NOMO-1 treated with dmso at 0.1 percent for 144 hours (cell line): ENCODE measurements at regions not wholly inside any gene's neighbourhood (a gene's known extent, or its start where the extent isn't known, plus 50 kb on each side); places are given as distances from the start of the nearest gene placed in this dataset.
"Not testable (repeated sequence)": the region's sequence is repeated elsewhere in the genome, so short reads cannot be mapped to it uniquely, and the experiment has no call there.

Experiments
- DNase-seq: peaks from one replicate; lab custom pipeline; 2025; ENCODE audit not compliant: unreplicated experiment; lab: John Stamatoyannopoulos, UW

DNA sequence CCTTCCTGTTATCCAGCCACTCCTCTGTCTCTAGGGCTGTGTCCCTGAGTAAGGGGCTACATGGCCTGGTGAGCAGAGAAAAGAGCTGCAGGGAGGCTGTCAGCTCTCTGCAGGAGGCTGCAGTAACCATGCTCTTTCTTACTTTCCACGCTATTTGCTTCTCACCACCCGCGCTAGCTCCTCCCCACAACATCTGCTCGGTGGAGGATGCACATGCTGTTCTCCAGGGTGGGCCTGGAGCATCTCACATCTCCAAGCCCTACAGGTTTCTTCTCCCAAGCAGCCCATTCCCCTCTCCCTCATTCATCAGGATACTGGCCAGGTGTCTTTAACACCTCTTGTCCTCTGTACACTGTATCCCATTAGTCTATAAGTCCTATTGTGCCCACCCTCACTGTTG lies 103.8 kb downstream of the IER5 start:
- DNase-seq = no peak

DNA sequence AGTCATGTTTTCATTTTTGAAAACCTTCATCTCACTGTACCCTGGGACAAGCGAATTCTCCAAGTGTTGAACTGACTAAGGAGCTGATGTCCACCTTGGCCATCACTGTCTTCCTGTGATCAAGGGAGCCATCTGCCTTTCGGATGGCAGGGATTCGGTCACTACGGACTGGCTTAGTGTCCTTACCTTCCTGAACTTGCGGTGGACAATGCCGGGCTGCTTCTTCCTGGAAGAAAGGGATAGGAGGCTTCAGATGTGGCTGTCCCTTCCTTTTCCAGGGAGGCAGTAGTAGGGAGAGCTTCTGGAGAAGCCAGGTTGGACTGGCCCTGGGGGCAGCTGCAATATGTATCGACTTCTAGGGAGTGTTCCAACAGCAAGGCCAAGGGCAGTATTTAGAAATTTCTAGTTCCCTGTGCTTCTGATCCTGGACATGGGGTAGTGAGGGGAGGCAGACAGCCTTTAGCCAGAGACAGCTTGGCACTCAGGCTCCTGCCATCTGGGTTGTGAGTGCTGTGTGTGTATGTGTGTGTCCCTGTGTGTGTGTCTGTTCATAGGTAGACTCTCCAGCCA lies 114.6 kb downstream of the IER5 start:
- DNase-seq = no peak

DNA sequence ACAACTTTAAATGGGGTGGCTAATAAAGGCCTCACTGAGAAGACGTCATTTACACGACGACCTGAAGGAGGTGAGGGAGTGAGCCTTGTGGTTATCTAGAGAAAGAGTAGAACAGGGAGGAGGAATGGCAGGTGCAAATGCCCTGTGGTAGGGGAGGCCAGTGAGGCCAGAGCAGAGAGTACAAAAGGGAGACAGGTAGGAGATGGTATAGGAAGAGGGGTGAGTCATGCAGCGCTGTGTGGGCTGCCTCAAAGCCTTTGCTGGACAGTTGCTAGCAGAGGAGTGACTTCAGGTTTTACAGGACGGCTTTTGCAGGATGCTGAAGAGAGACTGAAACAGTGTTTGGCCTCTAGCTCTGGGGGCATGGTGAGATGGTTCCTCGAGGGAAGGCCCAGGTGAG lies 116.0 kb downstream of the IER5 start:
- no peak for DNase-seq

DNA sequence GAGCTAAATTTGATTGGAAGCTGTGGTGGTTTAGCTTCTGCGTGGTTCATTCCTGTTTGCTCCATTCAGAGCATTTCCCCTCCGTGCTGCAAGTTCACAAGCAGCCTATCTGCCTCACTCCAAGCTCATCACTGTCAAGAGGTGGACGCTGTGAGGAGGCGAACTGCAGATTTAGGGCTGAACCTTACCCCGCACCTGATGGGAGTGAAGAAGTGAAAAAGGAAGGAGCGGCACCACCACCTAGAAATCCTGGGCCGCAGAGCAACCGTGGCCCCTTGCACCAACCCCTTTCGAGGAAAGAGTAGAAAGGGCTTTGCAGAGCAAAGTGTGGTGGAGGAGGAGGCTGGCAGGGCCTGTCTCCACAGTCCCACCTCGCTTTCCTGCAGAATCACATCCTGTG lies 117.4 kb downstream of the IER5 start:
- no peak for DNase-seq

DNA sequence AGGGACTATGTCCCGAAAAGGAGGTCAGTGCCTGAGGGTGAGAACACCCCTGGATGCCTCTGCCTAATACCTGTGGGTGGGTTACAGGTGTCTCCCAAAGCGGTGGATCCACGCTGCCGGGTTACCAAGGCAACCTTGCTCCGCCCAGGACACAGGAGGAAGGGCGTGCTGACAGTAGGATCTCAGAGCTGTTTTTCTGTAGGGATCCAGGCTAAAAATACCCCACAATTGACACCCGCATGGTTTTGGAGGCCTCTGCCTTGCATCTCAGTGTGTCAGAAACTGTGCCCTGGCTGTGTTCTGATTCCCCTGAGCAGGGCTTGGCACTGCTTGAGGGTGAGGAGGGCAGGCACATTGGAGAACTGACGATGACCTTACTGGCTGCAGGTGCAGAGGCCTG lies 118.0 kb downstream of the IER5 start:
- no peak for DNase-seq

DNA sequence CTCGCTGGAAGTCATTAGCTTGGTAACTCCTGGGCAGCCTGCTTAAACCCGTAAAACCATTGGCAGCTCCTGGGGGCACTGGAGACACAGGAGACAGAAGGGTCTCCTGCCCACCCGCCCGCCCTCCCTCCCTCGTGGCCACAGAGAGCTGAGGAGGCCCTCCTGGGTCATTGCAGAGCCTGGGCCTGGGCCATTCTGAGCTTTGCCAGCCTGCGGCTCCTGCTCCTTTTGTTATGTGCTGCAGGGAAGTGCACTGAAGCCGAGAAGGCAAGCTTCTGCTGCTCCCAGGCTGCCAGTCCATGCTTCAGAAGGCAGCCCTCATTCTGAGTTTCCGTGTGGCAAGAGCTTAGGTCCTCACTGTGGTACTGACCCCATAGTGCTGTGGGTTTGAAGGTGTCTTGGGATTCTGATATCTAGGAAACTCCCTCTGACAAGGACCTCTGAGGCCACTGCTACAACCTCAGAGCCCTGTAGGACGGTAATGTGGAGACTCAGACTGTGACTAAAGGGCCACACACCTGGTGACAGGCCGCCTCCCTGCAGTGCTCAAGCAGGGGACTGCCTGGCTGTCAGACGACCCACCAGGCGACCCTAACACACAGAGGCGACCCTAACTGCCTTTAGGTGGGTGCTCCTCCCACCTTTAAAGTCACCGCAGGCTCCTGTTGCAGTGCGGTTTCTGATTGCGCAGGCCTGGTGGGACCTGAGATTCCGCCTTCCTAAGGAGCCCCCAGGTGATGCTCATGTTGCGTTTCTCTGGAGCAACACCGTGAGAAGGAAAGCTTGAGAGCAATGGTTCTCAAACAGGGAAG lies 118.7 kb downstream of the IER5 start:
- no peak for DNase-seq

DNA sequence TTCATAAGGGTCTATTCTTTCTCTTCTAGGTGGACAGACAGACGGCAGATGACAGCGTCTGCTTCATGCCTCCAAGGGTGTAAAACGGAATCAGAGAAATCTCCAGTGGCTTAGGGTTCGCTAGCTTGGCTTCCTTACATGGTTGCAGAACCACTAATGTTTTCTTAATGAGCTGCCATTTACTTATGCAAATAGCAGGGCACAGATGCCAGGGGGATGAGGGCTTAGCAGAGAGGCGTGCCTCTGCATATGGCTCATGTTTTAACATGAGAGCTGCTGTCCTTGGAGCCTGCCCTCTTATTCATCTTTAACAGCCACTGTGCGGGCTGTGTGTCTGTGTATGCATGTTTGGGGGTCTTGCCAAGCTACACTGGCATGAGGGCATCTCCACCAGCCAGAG lies 119.6 kb downstream of the IER5 start:
- DNase-seq = no peak

DNA sequence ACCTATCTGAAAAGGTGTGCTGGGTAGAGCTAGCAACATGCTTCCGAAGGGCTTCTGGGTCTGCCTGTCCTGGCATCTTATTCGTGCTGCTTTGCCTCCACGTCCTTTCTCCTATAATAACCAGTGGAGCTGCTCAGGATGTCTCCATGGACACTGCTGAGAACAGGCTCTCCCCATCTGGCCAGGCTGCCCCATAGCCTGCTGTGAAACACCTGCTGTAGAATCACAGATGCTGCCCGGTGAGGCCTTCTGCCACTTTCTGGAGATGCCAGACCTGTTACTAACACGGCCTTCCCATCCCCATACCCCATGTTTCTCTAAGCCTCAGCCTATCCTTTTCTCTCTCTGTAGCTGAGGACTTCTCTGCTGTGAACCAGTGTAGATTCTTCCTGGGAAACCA lies 120.5 kb downstream of the IER5 start:
- no peak for DNase-seq

DNA sequence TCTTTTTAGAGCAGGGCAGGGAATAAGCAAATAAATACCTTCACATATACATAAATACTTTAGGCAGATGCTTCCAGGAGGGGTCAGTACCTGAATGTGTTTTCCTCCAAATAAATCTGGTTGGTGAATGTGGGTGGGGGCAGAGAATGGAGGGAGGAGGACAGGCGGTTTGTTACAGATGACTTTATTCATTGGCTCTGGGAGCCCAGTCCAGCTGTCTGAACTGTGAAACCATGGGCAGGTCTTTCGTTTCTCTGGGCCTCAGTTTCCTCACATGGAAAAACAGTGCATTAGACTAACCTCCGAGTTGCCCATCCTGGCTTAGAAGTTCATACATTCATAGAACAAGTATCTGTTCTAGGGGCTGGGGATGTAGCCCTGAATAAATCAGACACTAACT lies 124.6 kb downstream of the IER5 start:
- no peak for DNase-seq

DNA sequence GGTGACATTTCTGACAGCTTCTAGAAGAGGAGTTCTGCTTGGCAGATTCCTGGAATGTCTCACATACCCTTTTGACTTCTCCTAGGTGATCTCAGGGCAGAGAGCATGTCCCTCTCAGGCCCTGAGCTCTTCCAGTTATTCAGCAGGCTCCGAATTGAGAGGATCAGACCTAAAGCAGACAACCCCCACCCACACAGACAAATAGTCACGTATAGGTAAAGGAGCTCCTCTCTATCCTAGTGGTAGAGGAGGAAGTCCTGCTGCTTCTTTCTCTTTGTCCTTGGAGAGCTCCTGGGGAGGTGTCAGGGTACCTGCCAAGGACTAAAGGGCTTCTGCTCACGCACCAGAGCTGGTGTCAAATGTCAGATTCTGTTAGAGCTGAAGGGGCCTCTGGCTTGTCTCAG lies 128.1 kb downstream of the IER5 start:
- no peak for DNase-seq

DNA sequence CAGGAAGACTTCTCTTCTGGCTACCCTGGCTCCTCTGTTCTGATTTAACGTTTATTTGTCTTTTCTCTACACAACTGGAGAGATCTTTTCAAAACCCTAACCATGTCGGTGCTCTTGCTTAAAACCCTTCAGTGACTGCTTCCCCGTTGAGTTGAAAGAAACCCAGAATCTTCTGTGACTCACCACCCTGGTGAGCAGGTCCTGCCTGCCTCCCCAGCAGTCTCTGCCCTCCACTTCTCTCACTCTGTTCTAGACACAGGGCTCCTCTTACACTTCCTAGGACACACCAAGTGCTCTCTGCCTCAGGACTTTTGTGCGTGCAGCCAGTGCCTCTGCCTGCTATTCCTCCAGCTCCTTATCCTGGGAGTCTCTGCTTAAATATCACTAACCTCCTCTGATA lies 131.4 kb downstream of the IER5 start:
- DNase-seq = no peak

DNA sequence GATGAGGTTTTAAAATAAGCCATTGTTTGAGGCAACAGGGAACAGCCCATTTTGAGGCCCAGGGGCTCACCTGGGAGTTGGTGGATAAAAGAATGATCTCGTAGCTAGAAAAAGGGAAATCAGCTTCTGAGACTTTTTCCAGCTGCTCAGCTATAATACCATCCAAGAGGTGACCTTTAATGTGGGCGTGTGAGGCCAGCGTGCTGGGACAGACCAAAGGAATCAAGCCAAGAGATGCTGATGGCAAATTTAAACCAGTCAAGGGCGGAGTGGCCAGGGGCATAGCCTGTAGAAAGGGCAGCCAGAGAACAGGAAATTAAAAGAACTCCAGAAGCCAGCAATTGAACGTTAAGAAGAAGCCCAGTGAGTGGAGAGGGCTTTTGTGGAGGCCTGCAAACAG lies 132.6 kb downstream of the IER5 start:
- no peak for DNase-seq

DNA sequence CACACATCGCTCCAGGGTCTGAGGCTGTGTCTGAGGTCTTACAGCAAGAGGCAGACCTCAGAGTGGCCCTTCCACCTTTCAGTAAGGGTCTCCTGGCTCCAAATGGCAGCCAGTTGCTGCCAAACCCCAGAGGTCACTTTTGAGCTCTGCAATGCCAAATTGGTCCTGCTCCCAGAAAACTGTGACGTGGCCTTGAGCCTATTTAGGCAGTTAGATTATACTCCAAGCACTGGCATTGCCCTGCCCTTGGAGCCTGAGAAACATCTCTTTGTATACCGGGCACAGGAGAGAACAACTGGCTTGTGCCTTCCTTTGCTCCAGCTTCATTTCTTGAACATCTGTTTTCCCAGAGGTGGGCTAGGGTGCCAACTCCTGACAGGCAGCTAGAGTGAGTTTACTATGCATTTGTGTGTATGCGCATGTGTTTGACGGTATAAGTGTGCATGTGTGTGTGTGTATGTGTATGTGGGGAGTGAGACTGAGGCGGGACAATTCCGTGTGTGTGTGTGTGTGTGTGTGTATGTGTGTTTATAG lies 134.5 kb downstream of the IER5 start:
- DNase-seq = no peak

DNA sequence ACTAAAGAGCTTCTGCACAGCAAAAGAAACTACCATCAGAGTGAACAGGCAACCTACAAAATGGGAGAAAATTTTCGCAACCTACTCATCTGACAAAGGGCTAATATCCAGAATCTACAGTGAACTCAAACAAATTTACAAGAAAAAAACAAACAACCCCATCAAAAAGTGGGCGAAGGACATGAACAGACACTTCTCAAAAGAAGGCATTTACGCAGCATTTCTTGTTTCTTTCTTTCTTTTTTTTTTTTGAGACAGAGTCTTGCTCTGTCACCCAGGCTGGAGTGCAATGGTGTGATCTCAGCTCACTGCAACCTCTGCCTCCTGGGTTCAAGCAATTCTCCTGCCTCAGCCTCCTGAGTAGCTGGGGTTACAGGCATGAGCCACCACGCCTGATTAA lies 138.2 kb downstream of the IER5 start:
- DNase-seq = not testable (repeated sequence)

DNA sequence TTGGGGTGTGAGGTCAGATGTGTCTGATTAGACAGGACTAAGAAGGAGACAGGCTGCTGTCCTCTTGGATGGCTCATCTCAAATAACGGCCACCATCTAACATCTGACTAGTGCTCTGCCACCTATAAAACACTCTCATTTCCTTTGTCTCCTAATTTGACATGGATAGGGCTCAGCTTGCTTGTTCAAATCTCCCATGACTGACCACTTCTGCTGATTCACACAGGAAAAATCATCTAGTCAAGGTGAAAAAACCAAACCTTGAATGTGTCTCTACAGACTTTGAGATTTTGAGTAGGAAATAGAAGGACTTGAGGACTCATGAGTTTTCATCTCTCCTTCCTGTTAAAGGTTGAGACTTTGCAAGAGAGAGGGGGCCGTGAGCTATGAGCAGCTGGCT lies 150.6 kb downstream of the IER5 start:
- no peak for DNase-seq

DNA sequence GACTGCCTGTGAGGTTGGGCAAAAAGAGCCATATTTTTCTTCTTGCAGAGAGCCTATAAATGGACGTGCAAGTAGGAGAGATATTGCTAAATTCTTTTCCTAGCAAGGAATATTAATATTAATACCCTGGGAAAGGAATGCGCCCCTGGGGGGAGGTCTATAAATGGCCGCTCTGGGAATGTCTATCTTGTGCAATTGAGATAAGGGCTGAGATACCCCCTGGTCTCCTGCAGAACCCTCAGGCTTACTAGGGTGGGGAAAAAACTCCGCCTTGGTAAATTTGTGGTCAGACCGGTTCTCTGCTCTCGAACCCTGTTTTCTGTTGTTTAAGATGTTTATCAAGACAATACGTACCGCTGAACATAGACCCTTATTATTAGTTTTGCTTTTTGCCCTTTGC lies 157.8 kb downstream of the IER5 start:
- DNase-seq = not testable (repeated sequence)

DNA sequence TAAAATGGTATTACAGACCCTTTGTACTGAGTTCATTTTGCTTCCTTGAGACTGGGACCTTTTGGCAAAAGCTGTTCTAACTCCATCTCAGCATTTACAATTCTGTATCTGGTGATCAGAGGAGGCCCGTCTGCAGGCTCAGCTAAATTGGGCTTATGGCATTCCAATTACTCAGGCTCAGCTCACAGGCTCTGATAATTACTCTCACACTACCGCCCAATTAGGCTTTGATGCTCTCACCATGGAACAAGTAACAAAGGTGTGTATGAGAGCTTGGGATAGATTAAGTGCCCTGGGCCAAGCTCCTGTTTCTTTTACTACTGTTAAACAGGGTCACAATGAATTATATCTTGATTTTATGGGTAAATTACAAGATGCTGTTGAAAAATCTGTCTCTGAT lies 159.9 kb downstream of the IER5 start:
- not testable (repeated sequence) for DNase-seq

DNA sequence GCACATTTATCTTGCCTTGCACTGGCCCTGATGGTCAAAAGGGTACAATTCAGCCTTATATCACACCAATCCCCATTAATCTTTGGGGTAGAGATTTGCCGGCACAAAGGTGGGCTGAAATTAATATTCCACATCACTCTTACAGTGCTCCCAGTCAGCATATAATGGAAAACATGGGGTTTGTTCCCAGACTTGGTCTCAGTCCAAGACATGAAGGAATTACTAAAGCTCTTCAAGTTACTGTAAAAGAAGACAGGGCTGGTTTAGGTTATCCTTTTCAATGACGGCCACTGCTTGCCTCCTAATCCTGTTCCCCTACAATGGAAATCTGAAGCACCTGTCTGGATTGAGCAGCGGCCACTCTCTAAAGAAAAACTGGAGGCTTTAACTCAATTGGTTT lies 160.7 kb downstream of the IER5 start:
- DNase-seq = no peak

DNA sequence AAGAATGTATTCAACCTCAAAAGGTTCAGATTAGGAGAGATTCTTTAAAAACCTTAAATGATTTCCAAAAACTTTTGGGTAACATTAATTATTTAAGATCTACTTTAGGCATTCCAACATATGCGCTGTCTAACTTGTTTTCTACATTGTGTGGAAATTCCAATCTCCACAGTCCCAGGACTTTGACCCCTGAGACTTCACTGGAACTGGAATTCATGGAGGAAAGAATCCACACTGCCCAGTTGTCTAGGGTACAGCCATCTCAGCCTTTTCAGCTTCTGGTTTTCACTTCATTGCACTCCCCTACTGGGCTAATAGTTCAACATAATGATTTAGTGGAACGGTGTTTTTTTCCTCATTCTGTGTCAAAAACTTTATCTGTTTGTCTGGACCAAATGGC lies 161.5 kb downstream of the IER5 start:
- DNase-seq = no peak

DNA sequence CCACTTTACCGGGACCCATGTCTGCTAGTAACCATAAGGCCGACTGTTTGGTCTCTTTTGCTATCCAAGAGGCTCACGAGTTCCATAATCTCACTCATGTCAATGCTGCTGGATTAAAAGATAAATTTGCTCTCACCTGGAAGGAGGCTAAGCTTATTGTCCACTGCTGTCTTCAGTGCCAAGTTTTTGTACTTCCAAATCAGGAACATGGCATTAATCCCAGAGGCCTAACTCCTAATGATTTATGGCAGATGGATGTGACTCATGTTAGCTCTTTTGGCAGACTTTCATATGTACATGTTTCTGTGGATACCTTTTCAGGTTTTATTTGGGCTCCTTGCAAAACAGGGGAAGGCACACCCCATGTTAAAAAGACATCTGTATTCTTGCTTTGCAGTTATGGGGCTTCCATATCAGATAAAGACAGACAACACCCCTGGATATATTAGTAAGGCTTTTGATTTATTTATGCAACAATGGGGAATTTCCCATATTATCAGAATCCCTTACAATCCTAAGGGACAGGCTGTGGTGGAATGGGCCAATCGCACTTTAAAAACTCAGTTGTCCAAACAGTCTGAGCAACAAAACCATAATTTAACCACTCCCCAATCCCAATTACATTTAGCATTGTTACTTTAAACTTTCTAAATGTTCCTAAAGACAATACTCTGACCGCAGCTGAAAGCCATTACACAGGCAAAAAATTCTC lies 162.7 kb downstream of the IER5 start:
- DNase-seq = no peak

DNA sequence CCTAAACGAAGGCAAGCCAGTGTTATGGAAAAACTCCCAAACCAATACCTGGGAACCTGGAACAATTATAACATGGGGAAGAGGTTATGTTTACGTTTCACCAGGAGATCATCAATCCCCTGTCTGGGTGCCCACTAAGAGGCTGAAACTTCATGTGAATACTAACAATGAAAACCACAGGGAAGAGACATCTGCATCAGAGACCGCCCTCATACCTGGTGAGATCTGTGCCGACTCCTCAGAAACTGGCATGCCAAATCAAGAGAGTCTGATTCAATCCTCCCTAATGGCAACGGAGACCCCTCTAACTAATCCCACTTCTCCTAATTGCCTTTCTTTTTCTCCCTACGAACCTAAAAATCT lies 163.2 kb downstream of the IER5 start:
- no peak for DNase-seq

DNA sequence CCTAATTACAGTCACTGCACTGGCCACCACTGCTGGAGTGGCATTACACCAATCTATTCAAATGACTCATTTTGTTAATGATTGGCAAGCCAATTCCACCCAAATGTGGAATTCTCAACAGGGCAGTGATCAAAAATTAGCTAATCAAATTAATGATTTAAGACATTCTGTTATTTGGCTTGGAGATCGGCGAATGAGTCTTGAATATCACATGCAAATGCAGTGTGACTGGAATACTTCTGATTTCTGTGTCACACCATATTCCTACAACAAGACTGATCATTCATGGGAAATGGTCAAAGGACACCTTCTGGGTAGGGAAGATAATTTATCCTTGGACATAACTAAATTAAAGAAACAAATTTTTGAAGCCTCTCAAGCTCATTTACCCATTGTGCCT lies 165.1 kb downstream of the IER5 start:
- DNase-seq = not testable (repeated sequence)
